VCaP (cell line): ENCODE measurements at regions not wholly inside any gene's neighbourhood (a gene's known extent, or its start where the extent isn't known, plus 50 kb on each side); places are given as distances from the start of the nearest gene placed in this dataset.

Experiments used
- H3K27ac ChIP-seq: fragments of 450-650 bp; 2 replicates; pipeline ENCODE4 v1.5.1; 2017
- TF ChIP-seq, protein P1 (sequence below): fragments of 450-650 bp; conservative IDR thresholded peaks from 2 replicates; pipeline ENCODE4 v1.5.1; 2017; ENCODE audit warnings: mild to moderate bottlenecking, moderate library complexity

DNA sequence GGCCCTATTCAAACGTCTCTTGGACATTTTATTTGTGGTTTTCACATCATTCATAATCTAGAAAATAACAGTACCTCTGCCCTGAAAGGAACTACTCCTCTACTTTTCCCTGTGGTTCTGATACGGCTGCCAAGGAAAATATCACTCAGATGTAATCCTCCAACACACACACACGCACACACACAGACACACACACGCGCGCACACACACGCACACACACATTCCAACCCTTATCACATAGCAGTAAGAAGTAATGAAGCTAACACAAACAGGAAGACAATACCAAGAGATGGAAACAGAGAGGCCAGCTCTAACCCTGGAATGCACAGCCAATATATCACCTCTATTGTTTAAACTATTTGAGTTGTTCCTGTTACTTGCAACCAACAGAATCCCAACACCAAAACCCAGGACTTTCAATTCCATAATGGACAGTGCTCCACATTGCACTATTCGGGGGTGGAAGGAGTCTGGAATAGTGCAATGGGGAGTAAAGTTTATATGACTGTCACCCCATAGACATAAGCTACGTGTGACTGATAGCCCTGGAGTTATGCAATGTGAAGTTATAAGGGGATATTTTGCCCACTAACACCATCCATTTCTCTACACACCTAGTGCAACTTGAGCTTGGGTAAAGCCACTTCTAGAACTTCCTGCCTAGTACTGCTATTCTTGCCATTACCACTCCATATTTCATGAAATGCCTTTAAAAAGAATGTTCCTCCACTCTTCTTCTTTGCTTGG, 71.3 kb upstream of the FNDC3B start:
- TF ChIP-seq, protein P1, sequence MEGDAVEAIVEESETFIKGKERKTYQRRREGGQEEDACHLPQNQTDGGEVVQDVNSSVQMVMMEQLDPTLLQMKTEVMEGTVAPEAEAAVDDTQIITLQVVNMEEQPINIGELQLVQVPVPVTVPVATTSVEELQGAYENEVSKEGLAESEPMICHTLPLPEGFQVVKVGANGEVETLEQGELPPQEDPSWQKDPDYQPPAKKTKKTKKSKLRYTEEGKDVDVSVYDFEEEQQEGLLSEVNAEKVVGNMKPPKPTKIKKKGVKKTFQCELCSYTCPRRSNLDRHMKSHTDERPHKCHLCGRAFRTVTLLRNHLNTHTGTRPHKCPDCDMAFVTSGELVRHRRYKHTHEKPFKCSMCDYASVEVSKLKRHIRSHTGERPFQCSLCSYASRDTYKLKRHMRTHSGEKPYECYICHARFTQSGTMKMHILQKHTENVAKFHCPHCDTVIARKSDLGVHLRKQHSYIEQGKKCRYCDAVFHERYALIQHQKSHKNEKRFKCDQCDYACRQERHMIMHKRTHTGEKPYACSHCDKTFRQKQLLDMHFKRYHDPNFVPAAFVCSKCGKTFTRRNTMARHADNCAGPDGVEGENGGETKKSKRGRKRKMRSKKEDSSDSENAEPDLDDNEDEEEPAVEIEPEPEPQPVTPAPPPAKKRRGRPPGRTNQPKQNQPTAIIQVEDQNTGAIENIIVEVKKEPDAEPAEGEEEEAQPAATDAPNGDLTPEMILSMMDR: no peak
- H3K27ac ChIP-seq: no peak overlapping the region; the same call in 1 of the 2 replicates

DNA sequence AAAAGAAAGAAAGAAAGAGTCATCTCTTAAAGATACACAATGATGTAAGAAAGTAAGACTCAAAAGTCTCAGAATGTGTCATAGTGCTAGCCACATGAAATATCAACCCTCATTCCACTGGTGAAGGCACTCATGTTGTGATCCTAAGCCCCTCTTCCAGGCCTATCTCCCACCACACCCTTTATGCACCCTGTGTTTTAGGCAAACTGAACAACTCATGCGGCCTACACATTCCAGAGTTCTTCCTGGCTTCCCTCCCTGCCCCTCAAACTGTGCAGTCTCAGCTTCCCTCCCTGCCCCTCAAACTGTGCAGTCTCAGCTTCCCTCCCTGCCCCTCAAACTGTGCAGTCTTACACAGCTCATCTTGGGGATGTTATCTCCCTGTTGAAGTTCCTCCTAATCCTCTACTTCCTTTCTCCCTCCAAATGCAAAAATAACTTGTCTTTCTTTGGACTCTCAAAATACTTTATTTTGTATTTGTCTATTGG, 69.0 kb upstream of the FNDC3B start:
- TF ChIP-seq, protein P1: no peak
- H3K27ac ChIP-seq: no peak overlapping the region

DNA sequence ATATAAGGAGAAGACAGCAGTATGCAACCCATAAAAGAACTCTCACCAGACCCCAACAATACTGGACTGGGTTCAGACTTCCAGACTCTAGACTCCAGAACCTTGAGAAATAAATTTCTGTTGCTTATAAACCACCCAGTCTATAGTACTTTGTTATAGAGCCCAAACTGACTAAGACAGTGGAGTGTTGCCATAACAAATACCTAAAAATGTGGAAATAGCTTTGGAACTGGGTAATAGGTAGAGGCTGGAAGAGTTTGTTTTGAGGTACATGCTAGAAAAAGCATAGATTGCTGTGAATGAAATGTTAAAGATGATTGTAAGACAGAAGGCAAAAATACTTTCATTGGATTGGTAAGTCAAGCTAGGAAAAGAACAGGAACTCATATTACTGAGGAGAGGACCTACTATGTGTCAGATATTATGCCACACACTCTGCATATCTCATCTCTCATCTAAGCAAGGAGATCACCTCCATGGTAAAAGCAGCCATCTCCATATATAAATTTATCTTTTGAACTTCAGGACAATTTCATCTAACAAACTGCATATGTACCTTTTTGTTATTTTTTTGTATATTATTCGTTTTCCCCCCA, 67.4 kb upstream of the FNDC3B start:
- no peak overlapping the region for H3K27ac ChIP-seq
- TF ChIP-seq, protein P1: no peak

DNA sequence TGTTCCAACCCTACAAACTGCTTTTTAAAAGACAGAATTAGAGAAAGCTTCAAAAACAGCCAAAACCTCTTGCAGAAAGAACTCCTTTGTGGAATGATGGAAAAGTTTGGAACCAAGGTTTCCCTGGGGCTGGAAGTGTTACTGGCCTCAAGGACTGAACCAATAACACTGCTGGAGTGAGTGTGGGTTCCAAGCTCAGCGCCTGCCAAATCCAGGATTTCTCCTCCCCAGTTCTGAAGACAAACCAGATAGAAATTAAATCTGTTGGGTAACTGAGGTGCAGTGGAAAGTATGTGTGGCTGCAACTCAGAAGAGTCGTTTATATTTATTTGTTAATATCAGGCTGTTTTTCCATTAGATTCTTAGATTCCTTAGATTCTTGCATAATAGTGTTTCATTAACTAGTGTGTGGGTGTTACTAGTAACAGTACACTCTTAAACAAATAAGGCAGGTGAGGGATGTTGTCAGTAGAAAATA, 66.5 kb upstream of the FNDC3B start:
- TF ChIP-seq, protein P1: no peak
- no peak overlapping the region for H3K27ac ChIP-seq

DNA sequence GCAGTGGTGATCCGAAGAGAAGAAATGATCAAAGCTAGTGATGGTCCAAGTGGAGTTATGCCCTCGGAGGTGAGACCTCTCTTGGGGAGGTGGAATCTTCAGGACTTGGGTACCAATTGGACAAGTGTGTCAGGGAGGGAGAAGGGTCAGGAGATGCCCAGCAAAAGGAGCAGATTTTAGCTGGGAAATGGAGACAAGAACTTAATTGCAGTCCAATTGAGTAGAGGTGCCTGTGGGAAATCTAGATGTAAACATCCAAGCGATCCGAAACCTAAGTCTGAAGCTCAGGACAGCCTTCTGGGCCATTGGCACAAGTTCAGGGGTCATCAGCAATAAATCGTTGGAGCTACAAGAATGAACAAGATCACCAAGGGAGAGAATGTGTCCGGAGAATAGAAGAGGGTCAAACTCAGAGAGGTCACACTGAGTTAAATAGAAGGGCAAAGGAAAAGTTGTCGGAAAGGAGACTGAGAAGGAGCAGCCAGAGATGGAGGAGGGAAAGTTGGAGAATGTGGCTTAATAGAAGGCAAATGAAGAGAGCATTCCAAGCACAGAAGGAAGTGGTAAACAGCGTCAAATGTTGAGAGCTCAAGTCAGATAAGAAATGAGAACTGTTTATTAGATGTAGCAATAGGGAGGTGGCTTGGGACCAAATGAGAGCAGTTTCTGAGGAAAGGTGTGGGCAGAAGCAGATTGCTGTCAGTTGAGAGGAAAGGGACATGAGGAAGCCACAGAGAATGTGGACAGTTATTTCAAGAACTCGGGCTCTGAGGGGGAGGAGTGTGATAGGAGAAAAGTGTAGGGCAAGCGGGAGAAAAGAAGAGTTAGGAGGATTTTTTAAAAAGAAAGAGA, 64.2 kb upstream of the FNDC3B start:
- no peak overlapping the region for H3K27ac ChIP-seq
- TF ChIP-seq, protein P1: no peak

DNA sequence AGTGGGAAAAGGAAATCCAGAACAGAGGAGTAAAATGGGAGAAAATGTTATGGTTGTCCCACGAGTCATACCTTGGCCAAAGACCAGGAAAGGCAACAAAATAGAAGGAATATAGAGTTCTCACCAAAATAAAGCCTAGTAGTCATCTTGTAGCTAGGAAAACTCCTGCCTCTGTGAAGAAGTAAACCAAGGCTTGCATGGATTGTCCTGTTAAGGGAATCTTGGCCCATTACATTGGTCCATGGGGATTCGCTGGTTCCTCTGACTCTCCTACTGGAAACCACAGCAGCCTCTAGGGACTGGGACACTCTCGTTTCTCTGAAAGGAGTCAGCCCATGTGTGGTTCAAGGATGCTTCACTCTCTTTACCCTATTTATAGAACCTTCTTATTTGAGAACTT, 62.9 kb upstream of the FNDC3B start:
- TF ChIP-seq, protein P1: no peak

DNA sequence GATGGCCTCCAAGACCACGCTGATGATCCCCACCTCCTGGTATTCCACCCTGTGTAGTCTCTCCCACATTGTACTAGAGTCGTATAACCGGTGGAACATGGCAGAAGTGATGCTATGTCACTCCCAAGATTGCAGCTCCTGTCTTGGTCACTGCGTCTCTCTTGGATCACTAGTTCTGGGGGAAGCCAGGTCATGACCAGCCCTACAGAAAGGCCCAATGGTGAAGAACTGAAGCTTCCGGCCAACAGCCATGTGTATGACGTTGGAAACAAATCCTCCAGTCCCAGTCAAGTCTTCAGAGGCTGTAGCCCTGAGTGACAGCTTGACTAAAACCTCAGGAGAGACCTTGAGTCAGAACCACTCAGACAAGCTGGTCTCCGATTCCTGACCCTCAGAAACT, 61.9 kb upstream of the FNDC3B start:
- TF ChIP-seq, protein P1: no peak
- no peak overlapping the region for H3K27ac ChIP-seq

More for the DNA sequence above, 62.9 kb upstream of the FNDC3B start:
- H3K27ac ChIP-seq: no peak overlapping the region
